H1 (cell line): ENCODE measurements at regions not wholly inside any gene's neighbourhood (a gene's known extent, or its start where the extent isn't known, plus 50 kb on each side); places are given as distances from the start of the nearest gene placed in this dataset.

ENCODE experiments used
- CTCF ChIA-PET: fragments of 300-600 bp; sonication (Branson Sonifier 250); formaldehyde crosslinking; loops from one replicate; lab custom pipeline; 2021; ENCODE audit not compliant: partially characterized antibody; lab: Charles Lee
- POLR2A ChIA-PET: fragments of 300-600 bp; sonication (Branson Sonifier 250); formaldehyde crosslinking; loops from one replicate; lab custom pipeline; 2021; ENCODE audit warnings: inconsistent platforms; ENCODE audit not compliant: partially characterized antibody; lab: Charles Lee
- DNase-seq, 2 experiments: peaks; one replicate each; pipeline versions ENCODE4 v3.0.0 to v3.0.0-alpha.2; 2010 to 2022; ENCODE audit warnings: low spot score in 2 of 2, low read depth in 1 of 2, mixed read lengths in 1 of 2
- FAIRE-seq: peaks from 2 replicates; lab custom pipeline; 2011; peaks lifted over from hg19 to GRCh38; lab: Jason Lieb, UNC
- H2AFZ ChIP-seq: 2 replicates; pipeline ENCODE4 v1.8.1; 2012; ENCODE audit warnings: low read length, inconsistent platforms
- H2AK5ac ChIP-seq: 2 replicates; pipeline ENCODE4 v1.6.1; 2013; ENCODE audit warnings: low read depth, low read length
- H2BK120ac ChIP-seq: replicated peaks from 2 replicates; pipeline ENCODE3; 2013; ENCODE audit warnings: low read depth, low read length, inconsistent platforms
- H2BK12ac ChIP-seq: 2 replicates; pipeline ENCODE4 v1.6.1; 2013; ENCODE audit warnings: low read depth, low read length
- H2BK15ac ChIP-seq: 2 replicates; pipeline ENCODE4 v1.6.1; 2013; ENCODE audit warnings: low read length
- H2BK20ac ChIP-seq: 2 replicates; pipeline ENCODE4 v1.6.1; 2013; ENCODE audit warnings: low read length
- H2BK5ac ChIP-seq: 2 replicates; pipeline ENCODE4 v1.6.1; 2013; ENCODE audit warnings: low read depth, low read length
- H3K14ac ChIP-seq: 2 replicates; pipeline ENCODE4 v1.6.1; 2013; ENCODE audit warnings: inconsistent platforms; ENCODE audit not compliant: insufficient read length
- H3K18ac ChIP-seq: 2 replicates; pipeline ENCODE4 v1.6.1; 2013; ENCODE audit warnings: low read length; ENCODE audit errors: extremely low read depth
- H3K23ac ChIP-seq: 2 replicates; pipeline ENCODE4 v1.6.1; 2013; ENCODE audit warnings: inconsistent platforms; ENCODE audit not compliant: insufficient read length
- H3K23me2 ChIP-seq: 2 replicates; pipeline ENCODE4 v1.6.1; 2013; ENCODE audit warnings: low read depth, low read length
- H3K27ac ChIP-seq: 2 replicates; pipeline ENCODE4 v1.6.1; 2011; ENCODE audit warnings: low read depth, low read length, inconsistent platforms
- H3K27me3 ChIP-seq, 4 experiments: replicated peaks in 1 of 4; 1 replicate in 1 of 4; 2 replicates in 3 of 4; pipeline versions ENCODE4 v1.6.1 to v1.8.1; 2011 to 2013; ENCODE audit warnings: low read length in 3 of 4, mild to moderate bottlenecking in 3 of 4, inconsistent platforms in 2 of 4, mixed read lengths in 2 of 4, moderate library complexity in 1 of 4; ENCODE audit not compliant: control insufficient read depth in 3 of 4, insufficient read depth in 3 of 4; ENCODE audit errors: extremely low read depth in 1 of 4
- H3K36me3 ChIP-seq, 4 experiments: 2 replicates each; pipeline versions ENCODE4 v1.6.1 to v1.8.1; 2011 to 2013; ENCODE audit warnings: mild to moderate bottlenecking in 4 of 4, low read length in 3 of 4, moderate library complexity in 2 of 4, control low read depth in 1 of 4, inconsistent platforms in 1 of 4; ENCODE audit not compliant: insufficient read depth in 4 of 4, control insufficient read depth in 2 of 4
- H3K4ac ChIP-seq: replicated peaks from 2 replicates; pipeline ENCODE3; 2013; ENCODE audit warnings: low read length, low read depth, mixed read lengths, inconsistent platforms; ENCODE audit not compliant: insufficient read length
- H3K4me1 ChIP-seq, 4 experiments: replicated peaks in 1 of 4; 1 replicate in 1 of 4; 2 replicates in 3 of 4; pipeline versions ENCODE4 v1.6.1 to v1.8.1; 2011 to 2013; ENCODE audit warnings: low read length in 3 of 4, inconsistent platforms in 2 of 4, mixed read lengths in 1 of 4; ENCODE audit not compliant: insufficient read depth in 4 of 4, control insufficient read depth in 3 of 4
- H3K4me2 ChIP-seq, 2 experiments: 2 replicates each; pipeline versions ENCODE4 v1.6.1 to v1.8.1; 2011 to 2013; ENCODE audit warnings: low read depth in 2 of 2, low read length in 2 of 2, control low read depth in 1 of 2, inconsistent platforms in 1 of 2, mild to moderate bottlenecking in 1 of 2; ENCODE audit not compliant: insufficient read depth in 1 of 2
- H3K4me3 ChIP-seq, 4 experiments: fragments of 200-600, 300-600 bp in 1 of 4; sonication (generic), shearing (Covaris generic), sonication (Bioruptor Twin) in 1 of 4; 2 replicates each; pipeline versions ENCODE4 v1.5.1 to v1.8.1; 2011 to 2016; ENCODE audit warnings: low read length in 4 of 4, low read depth in 3 of 4, control low read depth in 2 of 4, inconsistent platforms in 2 of 4, mild to moderate bottlenecking in 2 of 4, mixed read lengths in 1 of 4, moderate library complexity in 1 of 4; ENCODE audit not compliant: insufficient read depth in 2 of 4; ENCODE audit errors: extremely low read depth in 1 of 4
- H3K56ac ChIP-seq: replicated peaks from 2 replicates; pipeline ENCODE3; 2013; ENCODE audit warnings: low read depth, mild to moderate bottlenecking, mixed read lengths, low read length, inconsistent platforms; ENCODE audit not compliant: insufficient read length
- H3K79me1 ChIP-seq: 2 replicates; pipeline ENCODE4 v1.6.1; 2013; ENCODE audit warnings: low read depth, low read length, control low read depth
- H3K79me2 ChIP-seq, 2 experiments: 2 replicates each; pipeline versions ENCODE4 v1.6.1 to v1.8.1; 2012 to 2013; ENCODE audit warnings: low read length in 2 of 2, mild to moderate bottlenecking in 2 of 2, inconsistent platforms in 1 of 2; ENCODE audit not compliant: insufficient read depth in 2 of 2, control insufficient read depth in 1 of 2
- H3K9ac ChIP-seq, 4 experiments: replicated peaks in 1 of 4; 1 replicate in 1 of 4; 2 replicates in 3 of 4; pipeline versions ENCODE4 v1.6.1 to v1.8.1; 2011 to 2013; ENCODE audit warnings: low read depth in 3 of 4, low read length in 3 of 4, control low read depth in 2 of 4, mild to moderate bottlenecking in 2 of 4, moderate library complexity in 2 of 4, inconsistent platforms in 1 of 4; ENCODE audit errors: extremely low read depth in 1 of 4
- H3K9me3 ChIP-seq, 2 experiments: 2 replicates each; pipeline versions ENCODE4 v1.6.1 to v1.8.1; 2012 to 2013; ENCODE audit warnings: mild to moderate bottlenecking in 2 of 2, moderate library complexity in 2 of 2, control low read depth in 1 of 2, inconsistent platforms in 1 of 2, low read depth in 1 of 2, low read length in 1 of 2, mixed read lengths in 1 of 2; ENCODE audit not compliant: insufficient read depth in 2 of 2
- H4K20me1 ChIP-seq, 2 experiments: replicated peaks in 1 of 2; 2 replicates each; pipeline versions ENCODE3 to v1.8.1; 2011 to 2013; ENCODE audit warnings: inconsistent platforms in 2 of 2, low read length in 2 of 2, mild to moderate bottlenecking in 1 of 2; ENCODE audit not compliant: insufficient read depth in 2 of 2, control insufficient read depth in 1 of 2
- H4K5ac ChIP-seq: 2 replicates; pipeline ENCODE4 v1.6.1; 2013; ENCODE audit warnings: low read length, low read depth, mixed read lengths, inconsistent platforms; ENCODE audit not compliant: insufficient read length
- H4K8ac ChIP-seq: 2 replicates; pipeline ENCODE4 v1.8.0; 2013; ENCODE audit warnings: mild to moderate bottlenecking, moderate library complexity, low read length, inconsistent platforms; ENCODE audit not compliant: insufficient read depth; ENCODE audit errors: extremely low read depth
- H4K91ac ChIP-seq: replicated peaks from 2 replicates; pipeline ENCODE3; 2013; ENCODE audit warnings: low read length, mixed read lengths, inconsistent platforms; ENCODE audit not compliant: insufficient read length
- ATF3 ChIP-seq: IDR thresholded peaks from 2 replicates; pipeline ENCODE4 v1.6.1; 2011; ENCODE audit warnings: low read depth, mild to moderate bottlenecking, low read length; ENCODE audit not compliant: insufficient read depth
- BRCA1 ChIP-seq: IDR thresholded peaks from 2 replicates; pipeline ENCODE4 v1.6.1; 2012; ENCODE audit warnings: low read depth, low read length, improper control_type of control experiment
- E2F6 ChIP-seq: IDR thresholded peaks from 2 replicates; pipeline ENCODE4 v1.6.1; 2012; ENCODE audit warnings: inconsistent platforms
- KDM5A ChIP-seq: fragments of 200-600 bp; IDR thresholded peaks from 2 replicates; pipeline ENCODE4 v1.7.1; 2012; ENCODE audit warnings: mild to moderate bottlenecking, low read length, inconsistent platforms, mixed read lengths
- PHF8 ChIP-seq: fragments of 200-600 bp; sonication (generic); conservative IDR thresholded peaks from 2 replicates; pipeline ENCODE4 v1.7.1; 2012; ENCODE audit warnings: low read depth, mild to moderate bottlenecking, inconsistent platforms, low read length, moderate library complexity
- RXRA ChIP-seq: IDR thresholded peaks from 2 replicates; pipeline ENCODE4 v1.6.1; 2011; ENCODE audit warnings: low read depth, mild to moderate bottlenecking, low read length, moderate library complexity; ENCODE audit not compliant: insufficient read depth
- SAP30 ChIP-seq: fragments of 300-600 bp; sonication (generic); IDR thresholded peaks from 2 replicates; pipeline ENCODE4 v1.7.1; 2012; ENCODE audit warnings: low read length, moderate library complexity, mild to moderate bottlenecking, inconsistent platforms; ENCODE audit not compliant: insufficient read depth, insufficient replicate concordance
- SP1 ChIP-seq: IDR thresholded peaks from 2 replicates; pipeline ENCODE4 v1.6.1; 2011; ENCODE audit warnings: low read depth, low read length
- USF2 ChIP-seq: IDR thresholded peaks from 2 replicates; pipeline ENCODE4 v1.6.1; 2011; ENCODE audit warnings: low read length, improper control_type of control experiment
- WGBS, 2 experiments: shearing (Covaris generic) in 1 of 2; methylation state at CpG; one replicate each; pipeline versions ENCODE4 v1.1.6 to v1.1.7; 2013 to 2015; ENCODE audit warnings: low lambda C conversion rate in 2 of 2, mixed read lengths in 2 of 2, inconsistent platforms in 1 of 2, low coverage in 1 of 2, missing lambda C conversion rate in 1 of 2; ENCODE audit not compliant: insufficient replicate concordance in 2 of 2, insufficient coverage in 1 of 2, insufficient read length in 1 of 2; ENCODE audit errors: extremely low coverage in 1 of 2, missing lambda C conversion rate in 1 of 2; 5-methylcytosine and 5-hydroxymethylcytosine counted together

GRCh38 chr19:33878910-33879810 lies 82.5 kb downstream of the KCTD15 start:
- no peak overlapping the region for H2BK5ac ChIP-seq
- H3K14ac ChIP-seq = no peak overlapping the region
- ChIA-PET POLR2A (interaction anchor here (0.5 to 0.8 kb wide), 2 partner anchors 16 to 59 kb away, joined by 4 read pairs; no protein-coding TSS in a partner anchor), CTCF (interaction anchor here (0.9 to 1.2 kb wide), 2 partner anchors 30 to 67 kb away, joined by 3 to 4 read pairs; no protein-coding TSS in a partner anchor)
- no peaks in the 10 kb centered on the region for H3K79me1 ChIP-seq
- H3K27me3 ChIP-seq = no peaks in the 10 kb centered on the region
- no peak overlapping the region for H3K4ac ChIP-seq
- H2BK120ac ChIP-seq = no peak overlapping the region
- no peaks in the 10 kb centered on the region for H4K20me1 ChIP-seq
- H2BK15ac ChIP-seq = no peak overlapping the region
- no peak overlapping the region for H3K4me3 ChIP-seq
- H3K9me3 ChIP-seq = no peaks in the 10 kb centered on the region
- no peak overlapping the region for H3K23ac ChIP-seq
- peaks cover 4 to 8% (median 6%) of the 10 kb centered on the region in 4 experiments for H3K4me1 ChIP-seq
- 0 out of 2 replicates have a peak, but pooled peaks cover 2% of the 10 kb centered on the region for H3K23me2 ChIP-seq
- no peak for DNase-seq
- no peak overlapping the region for H2AK5ac ChIP-seq
- peak overlapping the region; percentile 31; the same call in 1 of the 2 replicates for H4K8ac ChIP-seq
- no peak for FAIRE-seq
- no peak overlapping the region for H3K56ac ChIP-seq
- no peak overlapping the region for H3K9ac ChIP-seq
- no peaks in the 10 kb centered on the region for H3K79me2 ChIP-seq
- no peak overlapping the region for H3K4me2 ChIP-seq
- H3K36me3 ChIP-seq = no peaks in the 10 kb centered on the region
- 90% methylated on average over 11 of the region's 11 CpGs; no CpG with 5 or more reads in 1 of the 2 experiments for WGBS, 2 experiments
- H2BK20ac ChIP-seq = no peak overlapping the region
- H4K5ac ChIP-seq = no peak overlapping the region
- H3K27ac ChIP-seq = no peak overlapping the region
- no peak overlapping the region for H4K91ac ChIP-seq
- H2AFZ ChIP-seq = no peak overlapping the region
- no peak overlapping the region for H3K18ac ChIP-seq
- peak overlapping the region; percentile 39; the same call in 1 of the 2 replicates for H2BK12ac ChIP-seq
- TF ChIP-seq ATF3 (no peak), BRCA1 (no peak), RXRA (no peak), KDM5A (no peak), SP1 (no peak), SAP30 (no peak), E2F6 (no peak), USF2 (no peak), PHF8 (no peak)
